ENCODE measurements at regions not wholly inside any gene's neighbourhood (a gene's known extent, or its start where the extent isn't known, plus 50 kb on each side); places are given as distances from the start of the nearest gene placed in this dataset.

GRCh38 chr14:96627386-96627785, 125.2 kb downstream of the PAPOLA start:
- Histone ChIP-seq H2BK5ac (ENCODE audit: low read depth, low read length) (no peak overlapping the region), H3K4me3 (ENCODE audit: extremely low read depth in 1 of 4, insufficient read depth in 2 of 4, low read depth in 3 of 4, low read length in 4 of 4) (no peak overlapping the region), H4K20me1 (replicated peaks in 1 of 2; ENCODE audit: control insufficient read depth in 1 of 2, insufficient read depth in 2 of 2, low read length in 2 of 2) (no peaks in the 10 kb centered on the region), H4K8ac (ENCODE audit: extremely low read depth, insufficient read depth, low read length) (no peak overlapping the region), H2AK5ac (ENCODE audit: low read depth, low read length) (no peak overlapping the region), H3K18ac (ENCODE audit: extremely low read depth, low read length) (no peak overlapping the region), H3K27ac (ENCODE audit: low read depth, low read length) (no peak overlapping the region), H3K23ac (ENCODE audit: insufficient read length) (no peak overlapping the region), H3K4me2 (ENCODE audit: insufficient read depth in 1 of 2, low read depth in 2 of 2, low read length in 2 of 2) (no peak overlapping the region), H2BK15ac (ENCODE audit: low read length) (no peak overlapping the region), H4K5ac (ENCODE audit: insufficient read length, low read depth, low read length) (no peak overlapping the region), H3K36me3 (ENCODE audit: control insufficient read depth in 2 of 4, insufficient read depth in 4 of 4, low read length in 3 of 4) (no peaks in the 10 kb centered on the region), H3K9ac (replicated peaks in 1 of 4; ENCODE audit: extremely low read depth in 1 of 4, low read depth in 3 of 4, low read length in 3 of 4) (no peak overlapping the region), H3K56ac (replicated peaks; ENCODE audit: insufficient read length, low read depth, low read length) (no peak overlapping the region), H2BK12ac (ENCODE audit: low read depth, low read length) (no peak overlapping the region), H3K9me3 (ENCODE audit: insufficient read depth in 2 of 2, low read depth in 1 of 2, low read length in 1 of 2) (peaks cover 0 to 4% of the 10 kb centered on the region in 2 experiments; a peak in 1 of 4 replicates), H3K27me3 (replicated peaks in 1 of 4; ENCODE audit: control insufficient read depth in 3 of 4, extremely low read depth in 1 of 4, insufficient read depth in 3 of 4, low read length in 3 of 4) (no peaks in the 10 kb centered on the region), H2BK20ac (ENCODE audit: low read length) (no peak overlapping the region), H2AFZ (ENCODE audit: low read length) (no peak overlapping the region), H4K91ac (replicated peaks; ENCODE audit: insufficient read length, low read length) (no peak overlapping the region), H3K4me1 (replicated peaks in 1 of 4; ENCODE audit: control insufficient read depth in 3 of 4, insufficient read depth in 4 of 4, low read length in 3 of 4) (peaks cover 0 to 3% (median under 1%) of the 10 kb centered on the region in 4 experiments; a peak in 2 of 7 replicates), H2BK120ac (replicated peaks; ENCODE audit: low read depth, low read length) (no peak overlapping the region), H3K14ac (ENCODE audit: insufficient read length) (no peak overlapping the region), H3K4ac (replicated peaks; ENCODE audit: insufficient read length, low read depth, low read length) (no peak overlapping the region), H3K79me1 (ENCODE audit: low read depth, low read length) (no peaks in the 10 kb centered on the region), H3K79me2 (ENCODE audit: control insufficient read depth in 1 of 2, insufficient read depth in 2 of 2, low read length in 2 of 2) (no peaks in the 10 kb centered on the region), H3K23me2 (ENCODE audit: low read depth, low read length) (no peaks in the 10 kb centered on the region)
- 100% methylated on average over 4 of the region's 4 CpGs; no CpG with 5 or more reads in 1 of the 2 experiments for WGBS, 2 experiments (ENCODE audit: extremely low coverage in 1 of 2, insufficient coverage in 1 of 2, insufficient read length in 1 of 2, insufficient replicate concordance in 2 of 2, low coverage in 1 of 2, low lambda C conversion rate in 2 of 2, missing lambda C conversion rate in 1 of 2)
- TF ChIP-seq EGR1 (IDR thresholded peaks at IDR 0.05; ENCODE audit: borderline replicate concordance, low read depth, low read length) (no peak), SRF (IDR thresholded peaks at IDR 0.05; ENCODE audit: low read depth, low read length) (no peak), NANOG (IDR thresholded peaks at IDR 0.05; ENCODE audit: insufficient read depth, low read depth, low read length, poor library complexity, severe bottlenecking) (no peak), SAP30 (IDR thresholded peaks at IDR 0.05; ENCODE audit: insufficient read depth, insufficient replicate concordance, low read length) (no peak), CHD2 (IDR thresholded peaks at IDR 0.05; ENCODE audit: low read length) (no peak), CBX5 (IDR thresholded peaks at IDR 0.05; ENCODE audit: low read depth, low read length) (no peak), NRF1 (IDR thresholded peaks at IDR 0.05; ENCODE audit: low read depth, low read length) (no peak), BRCA1 (IDR thresholded peaks at IDR 0.05; ENCODE audit: low read depth, low read length) (no peak), GTF2F1 (IDR thresholded peaks at IDR 0.05; ENCODE audit: borderline replicate concordance, low read depth, low read length) (no peak), SP4 (IDR thresholded peaks at IDR 0.05; ENCODE audit: low read length) (no peak)
- DNase-seq (ENCODE audit: low read depth in 1 of 2, low spot score in 2 of 2) (no peak), FAIRE-seq (no peak)
- ChIA-PET CTCF (ENCODE audit: partially characterized antibody) (interaction anchor here (1.0 to 1.3 kb wide), 2 partner anchors 10 to 114 kb away, joined by 3 read pairs; no protein-coding TSS in a partner anchor), POLR2A (ENCODE audit: partially characterized antibody) (no interaction called here)
